Nephron (organoid): ENCODE measurements at regions not wholly inside any gene's neighbourhood (a gene's known extent, or its start where the extent isn't known, plus 50 kb on each side); places are given as distances from the start of the nearest gene placed in this dataset.

Experiments used
- H3K27ac Mint-ChIP-seq, 3 experiments: 2 replicates each; pipeline ENCODE4 v1.8.0; 2020; ENCODE audit warnings: mixed read lengths in 3 of 3, mild to moderate bottlenecking in 2 of 3, moderate library complexity in 1 of 3
- H3K27me3 Mint-ChIP-seq: 2 replicates; pipeline ENCODE4 v1.8.0; 2021; ENCODE audit warnings: low read depth, mild to moderate bottlenecking, moderate library complexity, mixed read lengths
- H3K36me3 Mint-ChIP-seq: 2 replicates; pipeline ENCODE4 v1.8.0; 2020; ENCODE audit warnings: low read depth, mixed read lengths
- H3K4me1 Mint-ChIP-seq: 2 replicates; pipeline ENCODE4 v1.8.0; 2020; ENCODE audit warnings: mixed read lengths
- H3K4me3 Mint-ChIP-seq, 3 experiments: 2 replicates each; pipeline ENCODE4 v1.8.0; 2020; ENCODE audit warnings: mild to moderate bottlenecking in 3 of 3, mixed read lengths in 3 of 3, moderate library complexity in 2 of 3
- H3K9me3 Mint-ChIP-seq: 2 replicates; pipeline ENCODE4 v1.8.0; 2020; ENCODE audit warnings: mixed read lengths
- TF ChIP-seq, protein P1 (sequence below), 3 experiments: fragments of 200-600 bp; sonication (generic); IDR thresholded peaks; one replicate each; pipeline ENCODE4 v1.5.0; 2021; ENCODE audit warnings: antibody characterized with exemption in 3 of 3; ENCODE audit not compliant: unreplicated experiment in 3 of 3

DNA sequence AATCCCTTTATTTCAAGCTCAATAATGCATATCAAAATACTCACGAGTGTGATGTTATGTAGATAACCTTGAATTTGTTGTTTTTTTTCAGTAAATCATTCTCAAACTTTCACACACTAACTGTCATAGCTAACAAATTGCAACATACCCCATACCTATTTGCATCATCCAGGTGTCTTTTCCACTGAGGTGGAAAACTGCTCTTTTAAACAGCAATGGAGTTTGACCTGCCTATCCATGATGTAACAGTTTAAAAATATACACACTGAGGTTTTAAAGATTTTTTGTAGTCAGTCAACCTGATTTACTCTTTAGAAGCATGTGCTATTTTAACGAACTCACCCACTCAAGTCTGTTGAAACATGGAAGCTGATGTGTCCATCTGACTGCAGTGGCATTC lies 298.7 kb downstream of the RND3 start:
- Mint-ChIP-seq H3K27ac (no peak overlapping the region), H3K36me3 (no peaks in the 10 kb centered on the region), H3K4me1 (peaks cover 4% of the 10 kb centered on the region), H3K27me3 (no peaks in the 10 kb centered on the region), H3K9me3 (peaks cover 8% of the 10 kb centered on the region), H3K4me3 (no peak overlapping the region)
- TF ChIP-seq, protein P1, sequence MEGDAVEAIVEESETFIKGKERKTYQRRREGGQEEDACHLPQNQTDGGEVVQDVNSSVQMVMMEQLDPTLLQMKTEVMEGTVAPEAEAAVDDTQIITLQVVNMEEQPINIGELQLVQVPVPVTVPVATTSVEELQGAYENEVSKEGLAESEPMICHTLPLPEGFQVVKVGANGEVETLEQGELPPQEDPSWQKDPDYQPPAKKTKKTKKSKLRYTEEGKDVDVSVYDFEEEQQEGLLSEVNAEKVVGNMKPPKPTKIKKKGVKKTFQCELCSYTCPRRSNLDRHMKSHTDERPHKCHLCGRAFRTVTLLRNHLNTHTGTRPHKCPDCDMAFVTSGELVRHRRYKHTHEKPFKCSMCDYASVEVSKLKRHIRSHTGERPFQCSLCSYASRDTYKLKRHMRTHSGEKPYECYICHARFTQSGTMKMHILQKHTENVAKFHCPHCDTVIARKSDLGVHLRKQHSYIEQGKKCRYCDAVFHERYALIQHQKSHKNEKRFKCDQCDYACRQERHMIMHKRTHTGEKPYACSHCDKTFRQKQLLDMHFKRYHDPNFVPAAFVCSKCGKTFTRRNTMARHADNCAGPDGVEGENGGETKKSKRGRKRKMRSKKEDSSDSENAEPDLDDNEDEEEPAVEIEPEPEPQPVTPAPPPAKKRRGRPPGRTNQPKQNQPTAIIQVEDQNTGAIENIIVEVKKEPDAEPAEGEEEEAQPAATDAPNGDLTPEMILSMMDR (IDR thresholded peaks at IDR 0.05; ENCODE audit: unreplicated experiment in 3 of 3) = no peak

DNA sequence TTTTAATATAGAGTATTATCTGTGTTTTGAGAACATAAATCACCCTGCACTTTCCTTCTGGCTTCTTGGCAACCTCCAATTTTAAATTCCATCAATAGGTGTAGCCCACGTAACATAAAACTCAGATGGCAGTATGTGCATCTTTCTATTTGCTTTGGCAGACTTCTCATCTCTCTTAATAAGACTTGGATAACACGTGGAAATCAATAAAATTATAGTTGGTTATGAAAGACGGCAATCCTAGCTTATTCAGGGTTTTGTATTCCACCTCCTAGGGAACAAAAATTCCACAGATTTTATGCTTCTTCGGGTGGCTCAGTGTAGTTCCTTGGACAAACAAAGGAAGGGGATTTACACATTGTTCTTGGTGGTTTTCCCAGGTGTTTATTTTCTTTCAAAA lies 299.3 kb downstream of the RND3 start:
- TF ChIP-seq, protein P1 (IDR thresholded peaks at IDR 0.05; ENCODE audit: unreplicated experiment in 3 of 3) = no peak
- Mint-ChIP-seq H3K4me3 (no peak overlapping the region), H3K36me3 (no peaks in the 10 kb centered on the region), H3K9me3 (peaks cover 8% of the 10 kb centered on the region), H3K27me3 (no peaks in the 10 kb centered on the region), H3K27ac (peak overlapping the region in 1 of 3 experiments; percentile 40), H3K4me1 (peaks cover 4% of the 10 kb centered on the region)

GRCh38 chr2:150182566-150183235 lies 304.8 kb downstream of the RND3 start:
- no peaks in the 10 kb centered on the region for H3K4me1 Mint-ChIP-seq

GRCh38 chr2:150178591-150178990 lies 308.9 kb downstream of the RND3 start:
- TF ChIP-seq, protein P1 (IDR thresholded peaks at IDR 0.05; ENCODE audit: unreplicated experiment in 3 of 3) = no peak

More at GRCh38 chr2:150182566-150183235, 304.8 kb downstream of the RND3 start:
- Mint-ChIP-seq H3K36me3 (no peaks in the 10 kb centered on the region), H3K9me3 (peaks cover 11% of the 10 kb centered on the region), H3K4me3 (no peak overlapping the region), H3K27ac (no peak overlapping the region), H3K27me3 (no peaks in the 10 kb centered on the region)
- TF ChIP-seq, protein P1 (IDR thresholded peaks at IDR 0.05; ENCODE audit: unreplicated experiment in 3 of 3) = no peak

GRCh38 chr2:150174971-150175421 lies 312.5 kb downstream of the RND3 start:
- peaks cover 6% of the 10 kb centered on the region for H3K9me3 Mint-ChIP-seq
- no peaks in the 10 kb centered on the region for H3K36me3 Mint-ChIP-seq
- H3K4me3 Mint-ChIP-seq = no peak overlapping the region
- no peak overlapping the region for H3K27ac Mint-ChIP-seq
- no peaks in the 10 kb centered on the region for H3K27me3 Mint-ChIP-seq
- peaks cover 16% of the 10 kb centered on the region for H3K4me1 Mint-ChIP-seq
- TF ChIP-seq, protein P1 (IDR thresholded peaks at IDR 0.05; ENCODE audit: unreplicated experiment in 3 of 3) = no peak

More at GRCh38 chr2:150178591-150178990, 308.9 kb downstream of the RND3 start:
- H3K27me3 Mint-ChIP-seq = no peaks in the 10 kb centered on the region
- peaks cover 10% of the 10 kb centered on the region for H3K4me1 Mint-ChIP-seq
- peaks cover 11% of the 10 kb centered on the region for H3K9me3 Mint-ChIP-seq
- no peak overlapping the region for H3K27ac Mint-ChIP-seq
- no peaks in the 10 kb centered on the region for H3K36me3 Mint-ChIP-seq
- no peak overlapping the region for H3K4me3 Mint-ChIP-seq
